HepG2 (cell line): ENCODE measurements at regions not wholly inside any gene's neighbourhood (a gene's known extent, or its start where the extent isn't known, plus 50 kb on each side); places are given as distances from the start of the nearest gene placed in this dataset.

ENCODE experiments used
- ARID5B ChIP-seq: IDR thresholded peaks from 2 replicates; pipeline ENCODE4 v1.4.0; 2020; ENCODE audit warnings: mild to moderate bottlenecking, missing genetic modification reagents
- ATM ChIP-seq: fragments of 450-650 bp; IDR thresholded peaks from 2 replicates; pipeline ENCODE4 v1.7.1; 2017; ENCODE audit warnings: mild to moderate bottlenecking, borderline replicate concordance
- BRD4 ChIP-seq: sonication (generic); formaldehyde crosslinking; IDR thresholded peaks from 2 replicates; pipeline ENCODE4 v1.4.0; 2020; ENCODE audit warnings: missing genetic modification reagents
- FOXA1 ChIP-seq, 2 experiments: fragments of 450-650 bp in 1 of 2; sonication (generic) in 1 of 2; formaldehyde crosslinking in 1 of 2; IDR thresholded peaks; 2 replicates each; pipeline versions ENCODE4 v1.4.0 to v1.6.1; 2016 to 2020; ENCODE audit warnings: missing genetic modification reagents in 1 of 2
- FOXK1 ChIP-seq: sonication (generic); formaldehyde crosslinking; IDR thresholded peaks from 2 replicates; pipeline ENCODE4 v1.4.0; 2020; ENCODE audit warnings: low read depth, missing genetic modification reagents, borderline replicate concordance
- FOXP4 ChIP-seq: sonication (generic); formaldehyde crosslinking; IDR thresholded peaks from 2 replicates; pipeline ENCODE4 v1.4.0; 2020; ENCODE audit warnings: missing genetic modification reagents
- KDM6A ChIP-seq: IDR thresholded peaks from 2 replicates; pipeline ENCODE4 v1.6.1; 2016; ENCODE audit warnings: low read depth
- KLF13 ChIP-seq: sonication (generic); formaldehyde crosslinking; IDR thresholded peaks from 2 replicates; pipeline ENCODE4 v1.4.0; 2020; ENCODE audit warnings: mild to moderate bottlenecking, missing genetic modification reagents
- NR3C1 ChIP-seq: sonication (generic); formaldehyde crosslinking; IDR thresholded peaks from 2 replicates; pipeline ENCODE4 v1.4.0; 2020; ENCODE audit warnings: missing genetic modification reagents
- RELA ChIP-seq: sonication (generic); formaldehyde crosslinking; IDR thresholded peaks from 2 replicates; pipeline ENCODE4 v1.4.0; 2020; ENCODE audit warnings: missing genetic modification reagents
- RFXAP ChIP-seq: sonication (generic); formaldehyde crosslinking; IDR thresholded peaks from 2 replicates; pipeline ENCODE4 v1.4.0; 2020; ENCODE audit warnings: missing genetic modification reagents, borderline replicate concordance
- SALL1 ChIP-seq: sonication (generic); formaldehyde crosslinking; IDR thresholded peaks from 2 replicates; pipeline ENCODE4 v1.8.0; 2022; ENCODE audit warnings: mild to moderate bottlenecking, missing genetic modification reagents
- SOX13 ChIP-seq, 3 experiments: fragments of 450-650 bp in 1 of 3; sonication (generic) in 1 of 3; formaldehyde crosslinking in 1 of 3; IDR thresholded peaks in 2 of 3; conservative IDR thresholded peaks in 1 of 3; 2 replicates each; pipeline versions ENCODE4 v1.5.0 to v1.6.1; 2016 to 2020; ENCODE audit warnings: antibody characterized with exemption in 1 of 3, mild to moderate bottlenecking in 1 of 3, missing compliant biosample characterization in 1 of 3, missing genetic modification reagents in 1 of 3, moderate library complexity in 1 of 3
- SP4 ChIP-seq: sonication (generic); formaldehyde crosslinking; IDR thresholded peaks from 2 replicates; pipeline ENCODE4 v1.8.1; 2023; ENCODE audit warnings: mild to moderate bottlenecking, missing genetic modification reagents
- ZMYM4 ChIP-seq: sonication (generic); formaldehyde crosslinking; IDR thresholded peaks from 2 replicates; pipeline ENCODE4 v1.8.1; 2023; ENCODE audit warnings: mild to moderate bottlenecking, missing genetic modification reagents
- ZNF10 ChIP-seq: sonication (generic); formaldehyde crosslinking; IDR thresholded peaks from 2 replicates; pipeline ENCODE4 v1.4.0; 2020; ENCODE audit warnings: mild to moderate bottlenecking, low read depth, missing genetic modification reagents, borderline replicate concordance
- ZNF335 ChIP-seq: sonication (generic); formaldehyde crosslinking; IDR thresholded peaks from 2 replicates; pipeline ENCODE4 v1.4.0; 2020; ENCODE audit warnings: missing genetic modification reagents
- ZNF367 ChIP-seq: sonication (generic); formaldehyde crosslinking; IDR thresholded peaks from 2 replicates; pipeline ENCODE4 v1.4.0; 2020; ENCODE audit warnings: missing genetic modification reagents, borderline replicate concordance
- ZNF567 ChIP-seq: sonication (generic); formaldehyde crosslinking; IDR thresholded peaks from 2 replicates; pipeline ENCODE4 v1.8.1; 2023; ENCODE audit warnings: mild to moderate bottlenecking, missing genetic modification reagents, borderline replicate concordance

- TF ChIP-seq ARID5B (CRISPR knock-in tag) (0 out of 2 replicates have a peak, but pooled peaks have one; percentile 36), NR3C1 (no peak), RFXAP (no peak), RELA (CRISPR knock-in tag) (no peak), ATM (no peak), BRD4 (CRISPR knock-in tag) (no peak), FOXA1 (IDR thresholded peaks at IDR 0.05) (no peak), FOXA1 (CRISPR knock-in tag; IDR thresholded peaks at IDR 0.05) (peak; percentile 68), SP4 (0 out of 2 replicates have a peak, but pooled peaks have one; percentile 32), ZMYM4 (no peak), ZNF10 (no peak), ZNF567 (CRISPR knock-in tag) (no peak), SOX13 (IDR thresholded peaks at IDR 0.05) (no peak), SOX13 (CRISPR knock-in tag; conservative IDR thresholded peaks at IDR 0.05 in 1 of 2, IDR thresholded peaks at IDR 0.05 in 1 of 2) (peak in 1 of 2 experiments; percentile 17; a peak in 1 of 4 replicates), ZNF335 (no peak), FOXP4 (peak; percentile 19; the same call in 1 of the 2 replicates), FOXK1 (CRISPR knock-in tag) (peak; percentile 27; the same call in 1 of the 2 replicates), KLF13 (CRISPR knock-in tag) (no peak), ZNF367 (CRISPR knock-in tag) (no peak), SALL1 (CRISPR knock-in tag) (peak; percentile 29; the same call in 1 of the 2 replicates), KDM6A (CRISPR knock-in tag) (no peak)
Measured at GRCh38 chr2:136468799-136469369, 296.5 kb upstream of the THSD7B start (continued).
